Hepatocyte (in vitro differentiated cells): ENCODE measurements at regions not wholly inside any gene's neighbourhood (a gene's known extent, or its start where the extent isn't known, plus 50 kb on each side); places are given as distances from the start of the nearest gene placed in this dataset.

Experiments used
- DNase-seq: peaks from one replicate; pipeline ENCODE4 v3.0.0-alpha.2; 2016; ENCODE audit warnings: low spot score
- H2AFZ ChIP-seq: fragments of 200-600 bp; sonication (generic); 2 replicates; pipeline ENCODE4 v1.6.0; 2016; ENCODE audit warnings: antibody characterized with exemption, mild to moderate bottlenecking
- H3K27ac ChIP-seq: fragments of 200-600 bp; sonication (generic); 2 replicates; pipeline ENCODE4 v1.5.1; 2016; ENCODE audit warnings: mild to moderate bottlenecking
- H3K27me3 ChIP-seq: fragments of 200-600 bp; sonication (generic); 2 replicates; pipeline ENCODE4 v1.6.1; 2016
- H3K36me3 ChIP-seq: fragments of 200-600 bp; sonication (generic); replicated peaks from 2 replicates; pipeline ENCODE4 v1.5.1; 2016; ENCODE audit warnings: low read depth; ENCODE audit not compliant: insufficient read depth
- H3K4me1 ChIP-seq: fragments of 200-600 bp; sonication (generic); 2 replicates; pipeline ENCODE4 v1.5.1; 2016; ENCODE audit warnings: mild to moderate bottlenecking, moderate library complexity; ENCODE audit not compliant: insufficient read depth
- H3K4me2 ChIP-seq: fragments of 200-600 bp; sonication (generic); 2 replicates; pipeline ENCODE4 v1.6.0; 2016
- H3K4me3 ChIP-seq: fragments of 200-600 bp; sonication (generic); 2 replicates; pipeline ENCODE4 v1.5.1; 2016; ENCODE audit warnings: mild to moderate bottlenecking
- H3K79me2 ChIP-seq: fragments of 200-600 bp; sonication (generic); 2 replicates; pipeline ENCODE4 v1.6.0; 2017; ENCODE audit warnings: mild to moderate bottlenecking
- H3K9me2 ChIP-seq: fragments of 200-600 bp; sonication (generic); replicated peaks from 2 replicates; pipeline ENCODE4 v1.6.0; 2017; ENCODE audit warnings: mild to moderate bottlenecking; ENCODE audit not compliant: insufficient read depth
- H3K9me3 ChIP-seq: fragments of 200-600 bp; sonication (generic); 2 replicates; pipeline ENCODE4 v1.5.1; 2016; ENCODE audit warnings: low read depth, mild to moderate bottlenecking
- H4K20me1 ChIP-seq: fragments of 200-600 bp; sonication (generic); 2 replicates; pipeline ENCODE4 v1.6.0; 2016; ENCODE audit warnings: mild to moderate bottlenecking; ENCODE audit not compliant: insufficient read depth, poor library complexity, severe bottlenecking
- CTCF ChIP-seq: fragments of 200-600 bp; sonication (generic); IDR thresholded peaks from 2 replicates; pipeline ENCODE4 v1.5.1; 2016; ENCODE audit warnings: antibody characterized with exemption, mild to moderate bottlenecking; ENCODE audit not compliant: poor library complexity
- EZH2 ChIP-seq: fragments of 200-600 bp; sonication (generic); IDR thresholded peaks from 2 replicates; pipeline ENCODE4 v1.6.1; 2016; ENCODE audit warnings: antibody characterized with exemption, mild to moderate bottlenecking, borderline replicate concordance
- EZH2phosphoT487 ChIP-seq: fragments of 200-600 bp; sonication (generic); IDR thresholded peaks from one replicate; pipeline ENCODE4 v1.6.1; 2018; ENCODE audit warnings: antibody characterized with exemption, mild to moderate bottlenecking, low read depth, moderate library complexity; ENCODE audit not compliant: unreplicated experiment, severe bottlenecking
- WGBS: methylation state at CpG from one replicate; pipeline ENCODE4 v1.1.6; 2016; ENCODE audit warnings: low lambda C conversion rate; ENCODE audit errors: missing lambda C conversion rate; 5-methylcytosine and 5-hydroxymethylcytosine counted together

- peak overlapping the region; percentile 4 for H3K27ac ChIP-seq
- WGBS = 52% methylated on average over 6 of the region's 6 CpGs
- TF ChIP-seq EZH2 (no peak), EZH2phosphoT487 (no peak), CTCF (no peak)
Observed at GRCh38 chr13:33999811-34000605, 182.1 kb downstream of the RFC3 start.

GRCh38 chr13:34000955-34001354 lies 183.0 kb downstream of the RFC3 start:
- Histone ChIP-seq H4K20me1 (no peaks in the 10 kb centered on the region), H3K36me3 (no peaks in the 10 kb centered on the region), H3K27ac (no peak overlapping the region), H3K4me2 (no peak overlapping the region), H3K27me3 (no peaks in the 10 kb centered on the region), H3K4me3 (no peak overlapping the region), H3K9me3 (no peaks in the 10 kb centered on the region), H2AFZ (no peak overlapping the region), H3K4me1 (peaks cover 11% of the 10 kb centered on the region), H3K9me2 (no peaks in the 10 kb centered on the region), H3K79me2 (no peaks in the 10 kb centered on the region)
- no peak for TF ChIP-seq EZH2phosphoT487
- peak; percentile 28 for TF ChIP-seq CTCF
- no peak for TF ChIP-seq EZH2
- DNase-seq = no peak

More at GRCh38 chr13:33999811-34000605, 182.1 kb downstream of the RFC3 start:
- no peaks in the 10 kb centered on the region for H3K9me2 ChIP-seq
- H3K9me3 ChIP-seq = no peaks in the 10 kb centered on the region
- H2AFZ ChIP-seq = no peak overlapping the region
- no peaks in the 10 kb centered on the region for H3K79me2 ChIP-seq
- no peaks in the 10 kb centered on the region for H4K20me1 ChIP-seq
- no peaks in the 10 kb centered on the region for H3K27me3 ChIP-seq
- H3K36me3 ChIP-seq = no peaks in the 10 kb centered on the region
- peaks cover 11% of the 10 kb centered on the region for H3K4me1 ChIP-seq
- peak overlapping the region; percentile 41 for H3K4me2 ChIP-seq
- H3K4me3 ChIP-seq = no peak overlapping the region
- no peak for DNase-seq

GRCh38 chr13:34001389-34001788 lies 183.4 kb downstream of the RFC3 start:
- no peaks in the 10 kb centered on the region for H3K36me3 ChIP-seq
- TF ChIP-seq EZH2phosphoT487 (no peak), EZH2 (no peak), CTCF (no peak)
- H4K20me1 ChIP-seq = no peaks in the 10 kb centered on the region
- H3K9me3 ChIP-seq = no peaks in the 10 kb centered on the region
- H3K4me3 ChIP-seq = no peak overlapping the region
- 83% methylated on average over 4 of the region's 4 CpGs for WGBS
- no peaks in the 10 kb centered on the region for H3K9me2 ChIP-seq
- no peaks in the 10 kb centered on the region for H3K27me3 ChIP-seq
- H3K27ac ChIP-seq = no peak overlapping the region
- H3K4me2 ChIP-seq = no peak overlapping the region
- H3K79me2 ChIP-seq = no peaks in the 10 kb centered on the region
- H2AFZ ChIP-seq = no peak overlapping the region
- no peak for DNase-seq
- H3K4me1 ChIP-seq = peaks cover 11% of the 10 kb centered on the region
